MM.1S (cell line): ENCODE measurements at regions not wholly inside any gene's neighbourhood (a gene's known extent, or its start where the extent isn't known, plus 50 kb on each side); places are given as distances from the start of the nearest gene placed in this dataset.

ENCODE experiments used
- CTCF ChIP-seq: fragments of 300-600 bp; sonication (generic); IDR thresholded peaks from 2 replicates; pipeline ENCODE4 v1.5.1; 2016; ENCODE audit warnings: antibody characterized with exemption, low read length, mixed read lengths
- EZH2phosphoT487 ChIP-seq: fragments of 300-600 bp; sonication (generic); IDR thresholded peaks from 2 replicates; pipeline ENCODE4 v1.6.1; 2018; ENCODE audit warnings: antibody characterized with exemption, low read length

- TF ChIP-seq CTCF (no peak), EZH2phosphoT487 (no peak)
These were observed 188.4 kb downstream of the ADAMTS15 start for GRCh38 chr11:130636722-130637464.
